ENCODE measurements at regions not wholly inside any gene's neighbourhood (a gene's known extent, or its start where the extent isn't known, plus 50 kb on each side); places are given as distances from the start of the nearest gene placed in this dataset.
"Not testable (repeated sequence)": the region's sequence is repeated elsewhere in the genome, so short reads cannot be mapped to it uniquely, and the experiment has no call there.

GRCh38 chr2:131584380-131584779, 56.7 kb downstream of the CCDC74A start:
- 82 to 83% methylated on average over 3 of the region's 3 CpGs for WGBS, 2 donors
- no peaks in the 10 kb centered on the region for H3K9me3 ChIP-seq
- H3K27ac ChIP-seq: no peak overlapping the region
- DNase-seq: no peak
- TF ChIP-seq CTCF (IDR thresholded peaks at IDR 0.05): no peak
- no peak for TF ChIP-seq POLR2A (IDR thresholded peaks at IDR 0.05)
- no peak overlapping the region for H3K4me3 ChIP-seq
- intact Hi-C loops (cut with DNase I; ENCODE audit: low total_unique reads): no loop called here
- no peaks in the 10 kb centered on the region for H3K4me1 ChIP-seq
- H3K36me3 ChIP-seq (ENCODE audit: low read depth, missing control alignments): no peaks in the 10 kb centered on the region
- no peaks in the 10 kb centered on the region for H3K27me3 ChIP-seq

GRCh38 chr2:131584940-131585339, 57.3 kb downstream of the CCDC74A start:
- H3K4me1 ChIP-seq: no peaks in the 10 kb centered on the region
- no peak overlapping the region for H3K27ac ChIP-seq
- TF ChIP-seq CTCF (IDR thresholded peaks at IDR 0.05) (no peak), POLR2A (IDR thresholded peaks at IDR 0.05) (no peak)
- no peak overlapping the region for H3K4me3 ChIP-seq
- H3K36me3 ChIP-seq (ENCODE audit: low read depth, missing control alignments): no peaks in the 10 kb centered on the region
- no peaks in the 10 kb centered on the region for H3K9me3 ChIP-seq
- H3K27me3 ChIP-seq: no peaks in the 10 kb centered on the region
- intact Hi-C loops (cut with DNase I; ENCODE audit: low total_unique reads): no loop called here
- DNase-seq: no peak
- 85 to 87% methylated on average over 4 of the region's 4 CpGs for WGBS, 2 donors

- Histone ChIP-seq H3K27me3 (no peaks in the 10 kb centered on the region), H3K27ac (no peak overlapping the region), H3K9me3 (no peaks in the 10 kb centered on the region), H3K36me3 (ENCODE audit: low read depth, missing control alignments) (no peaks in the 10 kb centered on the region), H3K4me3 (no peak overlapping the region), H3K4me1 (no peaks in the 10 kb centered on the region)
- DNase-seq: no peak
- intact Hi-C loops (cut with DNase I; ENCODE audit: low total_unique reads): no loop called here
- TF ChIP-seq POLR2A (IDR thresholded peaks at IDR 0.05) (no peak), CTCF (IDR thresholded peaks at IDR 0.05) (no peak)
- WGBS, 2 donors: 88 to 89% methylated on average over 5 of the region's 5 CpGs
Observed at GRCh38 chr2:131588152-131588873, 60.6 kb downstream of the CCDC74A start.

GRCh38 chr2:131589126-131589525, 61.4 kb downstream of the CCDC74A start:
- DNase-seq; H3K36me3 ChIP-seq (ENCODE audit: low read depth, missing control alignments); H3K27ac ChIP-seq; H3K4me1 ChIP-seq; intact Hi-C loops (cut with DNase I; ENCODE audit: low total_unique reads); H3K27me3 ChIP-seq; H3K4me3 ChIP-seq; H3K9me3 ChIP-seq: not testable (repeated sequence)
- 93 to 95% methylated on average over 6 of the region's 6 CpGs for WGBS, 2 donors

- intact Hi-C loops (cut with DNase I; ENCODE audit: low total_unique reads): no loop called here
- no peaks in the 10 kb centered on the region for H3K27me3 ChIP-seq
- no peak overlapping the region for H3K27ac ChIP-seq
- no peak for DNase-seq
- no peaks in the 10 kb centered on the region for H3K9me3 ChIP-seq
- no peaks in the 10 kb centered on the region for H3K36me3 ChIP-seq (ENCODE audit: low read depth, missing control alignments)
- no peak for TF ChIP-seq CTCF (IDR thresholded peaks at IDR 0.05)
- TF ChIP-seq POLR2A (IDR thresholded peaks at IDR 0.05): no peak
- H3K4me3 ChIP-seq: no peak overlapping the region
- WGBS, 2 donors: 95 to 100% methylated on average over 2 to 8 of the region's 8 CpGs
- no peaks in the 10 kb centered on the region for H3K4me1 ChIP-seq
Observed at GRCh38 chr2:131590366-131590765, 62.7 kb downstream of the CCDC74A start.

All from testis (tissue), 2 donors.